Cardiac muscle cell (in vitro differentiated cells and primary cell): ENCODE measurements at regions not wholly inside any gene's neighbourhood (a gene's known extent, or its start where the extent isn't known, plus 50 kb on each side); places are given as distances from the start of the nearest gene placed in this dataset.
A peak's percentile ranks its signal among the peaks of the same experiment; 100 is the strongest.

Experiments
- DNase-seq, 2 donors: peaks; one replicate each; pipeline versions ENCODE4 v3.0.0 to v3.0.0-alpha.2; 2010 to 2017; ENCODE audit warnings: low read depth in 1 of 2, low spot score in 1 of 2
- H3K27ac ChIP-seq: fragments of 200-600 bp; sonication (generic); 2 replicates; pipeline ENCODE4 v1.5.1; 2016
- H3K27me3 ChIP-seq: fragments of 200-600 bp; sonication (generic); 2 replicates; pipeline ENCODE4 v1.6.0; 2016; ENCODE audit warnings: control low read depth
- H3K36me3 ChIP-seq: fragments of 200-600 bp; sonication (generic); 2 replicates; pipeline ENCODE4 v1.5.1; 2016; ENCODE audit warnings: control low read depth
- H3K4me1 ChIP-seq: fragments of 200-600 bp; sonication (generic); 2 replicates; pipeline ENCODE4 v1.8.1; 2017; ENCODE audit warnings: low read depth, mild to moderate bottlenecking, mixed run types
- H3K4me3 ChIP-seq: fragments of 200-600 bp; sonication (generic); 2 replicates; pipeline ENCODE4 v1.5.1; 2016; ENCODE audit warnings: mild to moderate bottlenecking
- H3K9me3 ChIP-seq: fragments of 200-600 bp; sonication (generic); 2 replicates; pipeline ENCODE4 v1.5.1; 2017; ENCODE audit warnings: low read depth, mild to moderate bottlenecking, control low read depth
- CTCF ChIP-seq: IDR thresholded peaks from 2 replicates; pipeline ENCODE4 v1.5.1; 2012; ENCODE audit warnings: low read depth, mild to moderate bottlenecking, low read length

- Histone ChIP-seq H3K4me1 (peaks cover 9% of the 10 kb centered on the region), H3K36me3 (no peaks in the 10 kb centered on the region), H3K27me3 (peaks cover 11% of the 10 kb centered on the region), H3K27ac (no peak overlapping the region), H3K9me3 (no peaks in the 10 kb centered on the region), H3K4me3 (no peak overlapping the region)
- TF ChIP-seq CTCF: no peak
- no peak for DNase-seq
These were observed 138.8 kb downstream of the EDN3 start for GRCh38 chr20:59439243-59439642.

- no peaks in the 10 kb centered on the region for H3K9me3 ChIP-seq
- no peak overlapping the region for H3K4me3 ChIP-seq
- peaks cover 9% of the 10 kb centered on the region for H3K4me1 ChIP-seq
- TF ChIP-seq CTCF: no peak
- no peak for DNase-seq
- no peak overlapping the region for H3K27ac ChIP-seq
- peaks cover 17% of the 10 kb centered on the region for H3K27me3 ChIP-seq
- no peaks in the 10 kb centered on the region for H3K36me3 ChIP-seq
These were observed 140.9 kb downstream of the EDN3 start for GRCh38 chr20:59441306-59441705.

- no peaks in the 10 kb centered on the region for H3K9me3 ChIP-seq
- no peak overlapping the region for H3K4me3 ChIP-seq
- peaks cover 17% of the 10 kb centered on the region for H3K27me3 ChIP-seq
- H3K36me3 ChIP-seq: no peaks in the 10 kb centered on the region
- TF ChIP-seq CTCF: no peak
- DNase-seq: peak in 1 of 2 donors; percentile 40
- no peak overlapping the region for H3K27ac ChIP-seq
- H3K4me1 ChIP-seq: peaks cover 9% of the 10 kb centered on the region
These were observed 141.7 kb downstream of the EDN3 start for GRCh38 chr20:59441860-59442810.

DNA sequence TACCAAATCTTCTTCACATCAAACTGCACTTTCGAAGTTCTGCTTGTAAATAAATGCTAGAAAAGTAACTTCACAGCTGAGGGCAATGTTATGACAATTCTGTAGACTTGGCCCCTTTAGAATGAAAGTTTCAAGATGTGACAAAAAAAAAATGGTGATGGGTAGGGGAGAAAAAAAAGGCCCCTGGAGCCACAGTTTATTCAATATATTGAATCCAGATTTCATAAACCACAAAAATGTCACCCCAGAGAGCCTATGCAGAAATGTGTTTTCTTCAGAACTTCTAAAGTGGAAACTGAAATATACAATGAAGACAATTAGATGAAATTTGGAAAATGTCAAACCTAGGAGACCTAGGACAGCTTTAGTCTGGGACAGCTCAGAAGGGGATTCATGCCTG is 143.1 kb downstream of the EDN3 start:
- Histone ChIP-seq H3K27me3 (peaks cover 17% of the 10 kb centered on the region), H3K4me3 (no peak overlapping the region), H3K9me3 (no peaks in the 10 kb centered on the region), H3K36me3 (no peaks in the 10 kb centered on the region), H3K4me1 (peaks cover 5% of the 10 kb centered on the region), H3K27ac (no peak overlapping the region)
- TF ChIP-seq CTCF: no peak
- no peak for DNase-seq

GRCh38 chr20:59446376-59446775 is 146.0 kb downstream of the EDN3 start:
- no peak overlapping the region for H3K27ac ChIP-seq
- TF ChIP-seq CTCF: no peak
- no peak for DNase-seq
- H3K4me1 ChIP-seq: peaks cover 3% of the 10 kb centered on the region
- H3K27me3 ChIP-seq: peaks cover 17% of the 10 kb centered on the region
- no peaks in the 10 kb centered on the region for H3K36me3 ChIP-seq
- no peaks in the 10 kb centered on the region for H3K9me3 ChIP-seq
- H3K4me3 ChIP-seq: no peak overlapping the region
